HCT116 (cell line): ENCODE measurements at regions not wholly inside any gene's neighbourhood (a gene's known extent, or its start where the extent isn't known, plus 50 kb on each side); places are given as distances from the start of the nearest gene placed in this dataset.

ENCODE experiments used
- ATAC-seq: fragments of 200-7000 bp; cut with Tn5 transposase; 2 replicates; pipeline ENCODE4 v1.9.1; 2020; ENCODE audit warnings: mild to moderate bottlenecking, moderate library complexity
- BruUV-seq: library from RNA; stranded (reverse); fragments of 400-500 nt; replicated peaks from 2 replicates; lab custom pipeline; 2021; lab: Mats Ljungman, UMichigan
- CTCF ChIA-PET: fragments of 300-600 bp; sonication (Branson Sonifier 250); formaldehyde crosslinking; loops from one replicate; lab custom pipeline; 2021; ENCODE audit warnings: antibody characterized with exemption; lab: Charles Lee
- POLR2A ChIA-PET: fragments of 300-600, 350-600 bp; sonication (Branson Sonifier 250); formaldehyde crosslinking; loops from one replicate; lab custom pipeline; 2021; ENCODE audit warnings: antibody characterized with exemption; lab: Charles Lee
- RAD21 ChIA-PET, 2 experiments: fragments of 300-600 bp; sonication (Branson Sonifier 250); formaldehyde crosslinking; loops; one replicate each; lab custom pipeline; 2023; ENCODE audit warnings: low total read pairs in 2 of 2; ENCODE audit not compliant: uncharacterized antibody in 2 of 2, unreplicated experiment in 2 of 2, low non-redundant PET in 1 of 2; lab: Charles Lee
- DNase-seq: peaks from one replicate; pipeline ENCODE4 v3.0.0-alpha.2; 2010; ENCODE audit warnings: low read depth, low spot score
- H2AFZ ChIP-seq: fragments of 200-600 bp; shearing (Covaris generic), sonication (generic); 2 replicates; pipeline ENCODE4 v1.6.1; 2017; ENCODE audit warnings: low read depth, mixed run types, mixed read lengths, antibody characterized with exemption, low read length; ENCODE audit not compliant: poor library complexity, severe bottlenecking
- H3K27ac ChIP-seq: 2 replicates; pipeline ENCODE4 v1.5.1; 2012; ENCODE audit warnings: low read depth, low read length
- H3K27me3 ChIP-seq: fragments of 200-600 bp; sonication (generic); 2 replicates; pipeline ENCODE4 v1.6.1; 2016; ENCODE audit warnings: mixed run types, low read length, mixed read lengths; ENCODE audit not compliant: insufficient read depth
- H3K36me3 ChIP-seq, 2 experiments: fragments of 200-500 bp in 1 of 2; fragments of 200-600 bp in 1 of 2; sonication (Bioruptor generic) in 1 of 2; sonication (generic) in 1 of 2; 2 replicates each; pipeline versions ENCODE4 v1.5.1 to v1.6.1; 2014 to 2016; ENCODE audit warnings: low read length in 2 of 2, inconsistent platforms in 1 of 2, mixed read lengths in 1 of 2, mixed run types in 1 of 2; ENCODE audit not compliant: insufficient read depth in 2 of 2, control insufficient read depth in 1 of 2
- H3K4me1 ChIP-seq, 2 experiments: fragments of 200-600 bp in 1 of 2; sonication (generic) in 1 of 2; 2 replicates each; pipeline versions ENCODE4 v1.5.1 to v1.6.1; 2012 to 2017; ENCODE audit warnings: low read length in 2 of 2, inconsistent platforms in 1 of 2, mild to moderate bottlenecking in 1 of 2, mixed read lengths in 1 of 2, mixed run types in 1 of 2, moderate library complexity in 1 of 2; ENCODE audit not compliant: insufficient read depth in 2 of 2, control insufficient read depth in 1 of 2
- H3K4me2 ChIP-seq: fragments of 200-600 bp; sonication (generic); 2 replicates; pipeline ENCODE4 v1.6.1; 2017; ENCODE audit warnings: mixed run types, low read length, mixed read lengths
- H3K4me3 ChIP-seq, 2 experiments: fragments of 200-600 bp in 1 of 2; sonication (generic) in 1 of 2; replicated peaks in 1 of 2; 2 replicates each; pipeline ENCODE4 v1.5.1; 2011 to 2016; ENCODE audit warnings: low read length in 2 of 2, control low read depth in 1 of 2, low read depth in 1 of 2, mild to moderate bottlenecking in 1 of 2, mixed read lengths in 1 of 2, mixed run types in 1 of 2
- H3K79me2 ChIP-seq: fragments of 200-600 bp; sonication (generic); 2 replicates; pipeline ENCODE4 v1.6.1; 2017; ENCODE audit warnings: mild to moderate bottlenecking, mixed run types, low read length, moderate library complexity, mixed read lengths; ENCODE audit not compliant: insufficient read depth
- H3K9ac ChIP-seq: fragments of 200-600 bp; sonication (generic); 2 replicates; pipeline ENCODE4 v1.6.1; 2016; ENCODE audit warnings: low read length, mixed read lengths
- H3K9me2 ChIP-seq: fragments of 200-600 bp; sonication (generic), shearing (Covaris generic); 2 replicates; pipeline ENCODE4 v1.6.1; 2017; ENCODE audit warnings: mixed run types, mild to moderate bottlenecking, moderate library complexity; ENCODE audit not compliant: insufficient read depth
- H3K9me3 ChIP-seq, 2 experiments: fragments of 200-500 bp in 1 of 2; fragments of 200-600 bp in 1 of 2; sonication (Bioruptor generic) in 1 of 2; sonication (generic) in 1 of 2; 2 replicates each; pipeline ENCODE4 v1.6.1; 2014 to 2017; ENCODE audit warnings: low read length in 2 of 2, mixed read lengths in 2 of 2, inconsistent platforms in 1 of 2, low read depth in 1 of 2, mild to moderate bottlenecking in 1 of 2, mixed run types in 1 of 2, moderate library complexity in 1 of 2; ENCODE audit not compliant: control insufficient read depth in 1 of 2, insufficient read depth in 1 of 2
- H4K20me1 ChIP-seq: fragments of 200-600 bp; sonication (generic), shearing (Covaris generic); 2 replicates; pipeline ENCODE4 v1.6.1; 2017; ENCODE audit warnings: mixed run types, mild to moderate bottlenecking, moderate library complexity; ENCODE audit not compliant: insufficient read depth
- CEBPB ChIP-seq: IDR thresholded peaks from 2 replicates; pipeline ENCODE4 v1.6.1; 2012; ENCODE audit warnings: low read depth
- ELF1 ChIP-seq: IDR thresholded peaks from 2 replicates; pipeline ENCODE4 v1.6.1; 2012; ENCODE audit warnings: low read depth, borderline replicate concordance
- FOSL1 ChIP-seq: IDR thresholded peaks from 2 replicates; pipeline ENCODE4 v1.6.1; 2012; ENCODE audit warnings: low read depth
- SIN3A ChIP-seq: IDR thresholded peaks from 2 replicates; pipeline ENCODE4 v1.6.1; 2012; ENCODE audit warnings: low read depth
- SRF ChIP-seq: IDR thresholded peaks from 2 replicates; pipeline ENCODE4 v1.6.1; 2012; ENCODE audit warnings: low read depth
- ZNF274 ChIP-seq: fragments of 200-500 bp; sonication (Bioruptor generic); IDR thresholded peaks from 2 replicates; pipeline ENCODE4 v1.6.1; 2014; ENCODE audit warnings: mild to moderate bottlenecking, low read depth, low read length, inconsistent platforms
- intact Hi-C: fragments of 100-400 bp; cut with micrococcal nuclease; formaldehyde crosslinking; loops from 2 replicates; pipeline ENCODE4 v1.10.0; 2022

DNA sequence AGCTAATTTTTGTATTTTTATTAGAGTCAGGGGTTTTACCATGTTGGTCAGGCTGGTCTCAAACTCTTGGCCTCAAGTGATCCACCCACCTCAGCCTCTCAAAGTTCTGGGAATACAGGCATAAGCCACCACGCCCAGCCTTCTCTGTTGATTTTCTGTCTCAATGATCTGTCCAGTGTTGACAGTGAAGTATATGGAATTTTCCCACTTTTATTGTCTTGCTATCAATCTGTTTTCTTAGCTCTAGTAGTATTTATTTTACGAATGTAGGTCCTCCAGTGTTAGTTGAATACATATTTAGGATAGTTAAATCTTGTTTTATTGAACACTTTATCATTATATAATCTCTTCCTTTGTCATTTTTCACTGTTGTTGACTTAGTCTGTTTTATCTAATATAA lies 1603.9 kb downstream of the ADGRL3 start:
- no peak for ATAC-seq
- Histone ChIP-seq H3K36me3 (no peaks in the 10 kb centered on the region), H3K4me3 (no peak overlapping the region), H3K9me2 (no peaks in the 10 kb centered on the region), H3K4me2 (no peak overlapping the region), H3K27ac (no peak overlapping the region), H3K9ac (no peak overlapping the region), H3K4me1 (no peaks in the 10 kb centered on the region), H3K27me3 (no peaks in the 10 kb centered on the region), H2AFZ (no peak overlapping the region), H4K20me1 (no peaks in the 10 kb centered on the region), H3K79me2 (no peaks in the 10 kb centered on the region), H3K9me3 (peaks cover 0 to 14% of the 10 kb centered on the region in 2 experiments; a peak in 2 of 4 replicates)
- no TSS peak for BruUV-seq
- ChIA-PET CTCF (no interaction called here), POLR2A (no interaction called here), RAD21 (no interaction called here)
- TF ChIP-seq CEBPB (no peak), FOSL1 (no peak), ZNF274 (no peak), SRF (no peak)
- intact Hi-C loops = no loop called here
- DNase-seq = no peak

GRCh38 chr4:62797221-62797620 lies 1597.1 kb downstream of the ADGRL3 start:
- ATAC-seq (no peak), DNase-seq (no peak)
- POLR2A ChIA-PET = no interaction called here
- CTCF ChIA-PET = no interaction called here
- H3K9ac ChIP-seq = no peak overlapping the region
- H2AFZ ChIP-seq = no peak overlapping the region
- no peaks in the 10 kb centered on the region for H3K36me3 ChIP-seq
- H3K9me2 ChIP-seq = no peaks in the 10 kb centered on the region
- BruUV-seq = no TSS peak
- intact Hi-C loops = no loop called here
- RAD21 ChIA-PET = no interaction called here
- H3K4me2 ChIP-seq = no peak overlapping the region
- no peaks in the 10 kb centered on the region for H4K20me1 ChIP-seq
- no peaks in the 10 kb centered on the region for H3K27me3 ChIP-seq
- no peaks in the 10 kb centered on the region for H3K4me1 ChIP-seq
- H3K9me3 ChIP-seq = peaks cover 3 to 18% of the 10 kb centered on the region in 2 experiments; a peak in 2 of 4 replicates
- H3K79me2 ChIP-seq = no peaks in the 10 kb centered on the region
- no peak overlapping the region for H3K27ac ChIP-seq
- no peak for TF ChIP-seq SIN3A
- no peak for TF ChIP-seq ELF1
- H3K4me3 ChIP-seq = no peak overlapping the region
